HFF-Myc (cell line): ENCODE measurements at regions not wholly inside any gene's neighbourhood (a gene's known extent, or its start where the extent isn't known, plus 50 kb on each side); places are given as distances from the start of the nearest gene placed in this dataset.

Experiments used
- DNase-seq: peaks from one replicate; pipeline ENCODE4 v3.0.0-alpha.2; 2011; ENCODE audit warnings: low read depth; ENCODE audit errors: extremely low read depth
- H3K4me3 ChIP-seq: replicated peaks from 2 replicates; pipeline ENCODE4 v1.5.1; 2011; ENCODE audit warnings: low read depth, mild to moderate bottlenecking, control low read depth, low read length
- TF ChIP-seq, protein P1 (sequence below): IDR thresholded peaks from 2 replicates; pipeline ENCODE4 v1.5.1; 2012; ENCODE audit warnings: mild to moderate bottlenecking, low read depth, low read length, control low read depth; ENCODE audit errors: missing control alignments

DNA sequence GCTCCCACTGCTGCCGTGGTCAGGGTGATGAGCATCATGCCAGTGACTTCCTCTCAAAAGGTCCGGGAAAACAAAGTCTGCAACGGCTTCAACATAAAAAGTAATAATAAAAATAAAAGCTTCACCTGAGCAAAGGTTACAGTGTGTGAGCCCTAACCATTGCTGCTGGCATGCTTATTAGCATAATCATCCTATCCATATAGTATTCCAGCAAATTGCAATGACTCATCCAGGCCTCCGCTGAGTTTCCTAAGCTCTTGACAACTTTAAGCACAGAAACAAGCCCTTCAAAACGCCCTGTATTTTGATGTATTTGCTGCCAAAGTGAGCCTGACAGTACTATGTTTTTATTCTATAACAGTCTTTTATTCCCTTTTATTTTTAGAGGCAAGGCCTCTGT is 100.5 kb downstream of the AASDH start:
- no peak overlapping the region for H3K4me3 ChIP-seq
- TF ChIP-seq, protein P1, sequence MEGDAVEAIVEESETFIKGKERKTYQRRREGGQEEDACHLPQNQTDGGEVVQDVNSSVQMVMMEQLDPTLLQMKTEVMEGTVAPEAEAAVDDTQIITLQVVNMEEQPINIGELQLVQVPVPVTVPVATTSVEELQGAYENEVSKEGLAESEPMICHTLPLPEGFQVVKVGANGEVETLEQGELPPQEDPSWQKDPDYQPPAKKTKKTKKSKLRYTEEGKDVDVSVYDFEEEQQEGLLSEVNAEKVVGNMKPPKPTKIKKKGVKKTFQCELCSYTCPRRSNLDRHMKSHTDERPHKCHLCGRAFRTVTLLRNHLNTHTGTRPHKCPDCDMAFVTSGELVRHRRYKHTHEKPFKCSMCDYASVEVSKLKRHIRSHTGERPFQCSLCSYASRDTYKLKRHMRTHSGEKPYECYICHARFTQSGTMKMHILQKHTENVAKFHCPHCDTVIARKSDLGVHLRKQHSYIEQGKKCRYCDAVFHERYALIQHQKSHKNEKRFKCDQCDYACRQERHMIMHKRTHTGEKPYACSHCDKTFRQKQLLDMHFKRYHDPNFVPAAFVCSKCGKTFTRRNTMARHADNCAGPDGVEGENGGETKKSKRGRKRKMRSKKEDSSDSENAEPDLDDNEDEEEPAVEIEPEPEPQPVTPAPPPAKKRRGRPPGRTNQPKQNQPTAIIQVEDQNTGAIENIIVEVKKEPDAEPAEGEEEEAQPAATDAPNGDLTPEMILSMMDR = no peak
- DNase-seq = no peak

DNA sequence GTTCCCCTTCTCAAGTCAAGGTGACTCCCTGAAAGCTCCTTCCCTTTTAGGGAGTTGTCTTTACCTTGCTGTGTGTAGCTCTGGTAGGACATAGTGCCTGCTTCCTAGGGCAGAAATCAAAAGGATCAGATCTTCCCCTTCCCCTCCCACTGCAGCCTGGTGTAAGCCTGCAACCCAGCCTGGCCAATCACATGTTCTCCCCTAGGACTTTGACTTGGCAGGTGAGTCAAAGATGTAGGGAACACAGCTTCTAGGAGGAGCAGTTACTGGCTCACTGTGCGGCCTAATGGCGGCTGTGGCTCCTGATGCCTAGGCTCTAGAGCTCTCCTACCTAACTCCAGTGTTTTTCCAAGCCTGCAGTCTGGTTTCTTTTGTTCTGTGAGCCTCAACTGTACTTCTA is 103.9 kb downstream of the AASDH start:
- TF ChIP-seq, protein P1 = no peak
- no peak for DNase-seq
- no peak overlapping the region for H3K4me3 ChIP-seq

DNA sequence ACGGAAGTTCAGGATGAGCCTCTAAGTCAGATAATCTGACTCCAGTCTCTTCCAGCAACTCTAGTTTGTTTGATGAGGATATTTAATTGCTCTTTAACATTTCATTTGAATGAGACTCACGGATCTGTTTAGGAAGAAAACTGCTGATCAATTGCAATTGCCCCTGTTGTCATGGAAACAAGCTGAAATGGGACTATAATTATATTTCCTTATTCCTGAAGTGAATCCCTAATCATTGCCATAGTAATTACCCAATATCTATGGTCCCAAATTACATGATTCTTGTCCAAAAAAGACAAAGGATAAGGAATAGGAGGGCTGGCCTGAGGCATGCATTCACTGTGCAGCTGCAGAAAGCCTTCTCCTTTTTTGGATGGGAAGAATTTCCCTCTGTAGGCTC is 105.3 kb downstream of the AASDH start:
- no peak for DNase-seq
- TF ChIP-seq, protein P1 = no peak
- H3K4me3 ChIP-seq = no peak overlapping the region

DNA sequence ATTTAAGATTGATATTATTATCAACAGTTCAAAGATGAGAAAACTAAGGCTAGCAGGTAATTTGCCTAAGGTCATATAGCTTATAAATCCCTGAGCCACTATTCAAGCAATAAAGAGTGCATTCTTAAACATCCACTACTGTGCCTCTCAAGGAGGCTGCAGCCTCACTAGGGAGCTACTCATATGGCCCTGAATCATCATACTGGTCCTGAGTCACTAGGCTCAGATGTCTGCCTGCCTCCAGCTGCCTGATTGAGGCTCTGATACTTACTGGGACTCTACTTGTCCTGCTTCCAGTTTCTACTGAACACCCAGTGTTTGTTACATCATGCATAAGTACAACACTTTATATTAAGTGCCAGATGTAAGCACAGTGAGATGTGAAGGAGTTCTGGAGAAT is 110.7 kb downstream of the AASDH start:
- TF ChIP-seq, protein P1 = no peak
- no peak for DNase-seq
- H3K4me3 ChIP-seq = no peak overlapping the region

DNA sequence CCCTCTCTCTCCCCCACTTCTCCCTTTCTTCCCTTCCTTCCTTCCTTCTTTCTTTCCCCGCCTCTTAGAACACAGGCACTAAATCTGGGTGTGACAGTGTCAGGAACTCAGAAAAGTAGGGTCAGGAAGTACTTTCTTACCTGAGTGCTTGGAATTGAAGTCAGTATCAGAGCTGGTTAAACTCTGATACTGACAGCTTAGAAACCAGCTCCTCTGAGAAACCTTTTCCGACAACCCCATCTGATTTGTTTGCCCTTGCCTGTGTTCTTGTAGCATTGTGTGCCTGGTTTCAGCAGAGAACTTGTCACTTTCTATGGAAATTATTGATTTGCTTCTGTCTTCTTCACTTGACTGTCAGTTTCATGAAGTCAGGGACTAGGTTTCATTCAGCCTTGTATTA is 113.9 kb downstream of the AASDH start:
- TF ChIP-seq, protein P1 = no peak
- no peak for DNase-seq
- no peak overlapping the region for H3K4me3 ChIP-seq

DNA sequence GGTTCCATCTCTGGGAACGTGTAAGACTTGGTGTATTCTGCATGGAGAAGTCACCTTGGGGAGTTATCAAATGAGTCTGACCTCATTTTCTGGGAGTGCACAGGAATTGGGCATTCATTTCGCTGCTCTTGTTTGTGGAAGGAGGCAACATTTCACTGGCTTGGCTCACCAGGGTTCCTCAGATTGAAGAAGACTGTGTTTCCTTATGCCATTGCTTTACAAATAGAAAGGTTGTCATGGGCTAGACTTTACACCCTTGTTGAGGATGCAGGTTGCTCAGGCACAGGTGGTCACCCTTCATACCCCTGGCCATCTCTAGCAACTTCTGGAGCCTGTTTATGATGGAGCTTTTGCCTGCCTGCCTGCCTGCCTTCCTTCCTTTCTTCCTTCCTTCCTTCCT is 114.4 kb downstream of the AASDH start:
- no peak overlapping the region for H3K4me3 ChIP-seq
- no peak for DNase-seq
- TF ChIP-seq, protein P1 = no peak

DNA sequence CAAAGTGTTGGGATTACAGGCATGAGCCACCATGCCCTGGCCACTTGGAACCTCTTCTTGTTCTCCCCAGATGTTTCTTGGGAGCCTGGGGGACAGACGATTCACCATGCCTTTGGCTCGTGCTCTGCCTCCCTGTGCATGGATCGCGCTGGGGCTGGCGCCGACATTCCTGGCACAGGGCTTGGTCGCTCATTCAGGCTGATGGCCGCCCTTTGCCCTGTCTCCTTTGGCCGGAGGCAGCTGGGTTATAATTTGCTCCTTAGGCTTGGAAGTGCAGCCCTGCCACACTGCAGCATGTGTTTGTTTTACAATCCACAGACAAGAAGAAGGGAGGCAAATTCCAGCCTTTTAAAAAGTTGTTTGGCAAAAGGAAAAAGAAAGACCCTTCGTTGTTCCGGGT is 115.3 kb downstream of the AASDH start:
- no peak for DNase-seq
- H3K4me3 ChIP-seq = no peak overlapping the region
- TF ChIP-seq, protein P1 = no peak
